Hepatic stellate cell (primary cell): ENCODE measurements at regions not wholly inside any gene's neighbourhood (a gene's known extent, or its start where the extent isn't known, plus 50 kb on each side); places are given as distances from the start of the nearest gene placed in this dataset.
A peak's percentile ranks its signal among the peaks of the same experiment; 100 is the strongest.

Experiments
- DNase-seq: peaks from one replicate; pipeline ENCODE4 v3.0.0; 2011; ENCODE audit warnings: low spot score

GRCh38 chr4:181564625-181565024, 678.6 kb upstream of the TENM3 start:
- DNase-seq = no peak

- DNase-seq = no peak
Observed at GRCh38 chr4:181566490-181566889, 676.7 kb upstream of the TENM3 start.

GRCh38 chr4:181569553-181569952, 673.6 kb upstream of the TENM3 start:
- DNase-seq = peak; percentile 2

- no peak for DNase-seq
Observed at GRCh38 chr4:181578911-181579310, 664.3 kb upstream of the TENM3 start.

DNA sequence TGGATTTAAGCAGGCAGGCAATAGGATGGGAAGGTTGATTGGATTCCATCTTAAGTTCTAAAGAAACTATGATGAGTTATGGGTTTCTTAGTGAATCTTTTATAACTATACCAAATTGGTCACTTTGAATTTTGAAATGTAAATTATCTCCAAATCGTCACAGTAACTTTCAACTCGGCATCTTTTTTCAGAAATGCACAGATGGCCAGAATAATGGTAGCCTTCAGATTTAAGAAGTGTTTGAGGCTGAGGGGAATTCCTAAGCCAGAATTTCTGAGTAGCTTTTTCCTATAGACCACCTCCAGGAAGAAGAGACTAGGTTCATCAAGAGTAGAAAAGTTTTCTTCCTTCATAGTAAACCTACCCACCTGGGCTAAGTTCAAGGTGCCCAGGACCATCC, 663.7 kb upstream of the TENM3 start:
- no peak for DNase-seq

GRCh38 chr4:181581983-181582382, 661.2 kb upstream of the TENM3 start:
- no peak for DNase-seq

DNA sequence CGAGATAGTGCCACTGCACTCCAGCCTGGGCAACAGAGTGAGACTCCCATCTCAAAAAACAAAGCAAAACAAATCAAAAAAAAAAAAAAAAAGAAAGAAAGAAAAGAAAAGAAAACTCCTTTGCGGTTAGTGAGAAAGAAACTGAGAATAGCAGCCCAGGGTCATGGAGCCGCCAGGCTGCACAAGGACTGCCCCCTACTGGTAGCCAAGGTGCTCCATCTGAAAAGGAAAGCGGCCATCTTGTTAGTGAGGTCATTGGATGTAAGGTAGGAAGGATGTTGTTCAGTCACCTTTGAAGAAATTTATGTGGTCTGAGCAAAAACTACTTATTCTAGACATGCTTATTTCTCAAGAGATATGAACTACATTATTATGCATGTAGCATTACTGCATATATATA, 660.6 kb upstream of the TENM3 start:
- no peak for DNase-seq

DNA sequence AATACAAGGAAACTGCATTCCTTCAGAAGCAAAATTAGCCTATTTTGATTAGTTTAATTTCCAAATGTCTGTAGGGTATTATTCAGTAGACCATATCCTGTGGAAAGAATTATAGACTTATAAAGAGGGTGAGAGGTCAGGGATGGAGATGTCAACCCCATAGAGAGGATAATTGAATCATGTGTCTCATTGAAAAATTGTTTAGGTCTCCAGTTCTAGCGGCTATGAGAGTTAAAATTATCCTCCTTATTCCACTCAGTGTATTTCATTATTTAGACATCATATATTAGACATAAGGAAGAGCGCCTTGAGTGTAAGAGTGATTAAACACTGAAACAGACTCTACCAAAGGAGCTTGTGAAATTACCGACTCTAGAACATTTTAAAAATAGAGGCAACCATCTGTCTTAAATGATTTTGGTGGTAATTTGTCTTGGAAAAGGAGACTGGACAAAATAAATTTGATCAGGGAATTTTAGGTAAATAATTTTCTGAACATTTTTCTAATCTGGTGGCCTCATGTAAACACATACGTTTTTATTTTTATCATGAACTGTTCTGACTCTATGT, 654.4 kb upstream of the TENM3 start:
- DNase-seq = no peak

DNA sequence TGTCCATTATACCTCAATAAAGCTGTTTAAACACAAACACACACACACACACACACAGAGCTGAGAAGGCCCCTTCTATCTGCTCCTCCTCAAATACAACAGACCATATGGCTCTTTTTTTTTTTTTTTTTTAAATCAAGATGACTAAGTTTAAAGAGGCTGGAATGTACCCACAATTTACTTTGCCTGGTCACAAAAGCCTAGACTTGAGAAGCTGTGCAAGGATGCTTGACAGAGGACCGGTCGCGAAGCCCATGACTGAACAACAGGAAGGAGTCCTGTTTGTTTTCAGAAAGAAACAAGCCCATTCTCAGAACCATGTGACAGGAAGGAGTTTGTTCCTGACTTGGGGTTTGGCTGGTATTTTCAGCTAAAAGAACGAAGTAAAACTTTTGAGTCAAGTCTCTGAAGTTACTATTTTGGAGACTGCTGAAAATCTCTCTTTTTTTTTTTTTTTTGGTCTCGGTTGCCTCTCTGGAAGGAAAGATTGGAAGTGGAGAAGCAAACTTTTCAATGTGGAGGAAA, 650.9 kb upstream of the TENM3 start:
- no peak for DNase-seq

GRCh38 chr4:181593703-181594102, 649.5 kb upstream of the TENM3 start:
- DNase-seq = no peak

- DNase-seq = no peak
Observed at GRCh38 chr4:181594188-181594587, 649.0 kb upstream of the TENM3 start.

- no peak for DNase-seq
Observed at GRCh38 chr4:181595716-181596115, 647.5 kb upstream of the TENM3 start.

DNA sequence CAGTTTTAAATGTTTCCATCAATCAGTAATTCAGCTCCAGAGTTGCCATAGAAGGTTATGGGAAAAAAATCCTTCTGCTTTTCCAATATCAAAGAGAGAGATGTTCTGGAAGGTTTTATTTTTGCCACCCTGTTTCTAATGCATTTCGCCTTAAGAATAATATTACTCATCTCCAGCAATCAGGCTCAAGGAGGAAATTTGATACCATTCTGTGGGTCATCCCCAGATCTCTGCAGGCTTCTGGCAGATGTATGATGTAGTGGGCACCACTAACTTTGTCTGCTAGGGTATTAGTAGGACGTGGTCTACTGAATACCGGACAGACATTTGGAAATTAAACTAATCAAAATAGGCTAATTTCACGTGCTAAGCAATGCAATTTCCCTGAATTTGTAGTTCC, 645.4 kb upstream of the TENM3 start:
- no peak for DNase-seq

DNA sequence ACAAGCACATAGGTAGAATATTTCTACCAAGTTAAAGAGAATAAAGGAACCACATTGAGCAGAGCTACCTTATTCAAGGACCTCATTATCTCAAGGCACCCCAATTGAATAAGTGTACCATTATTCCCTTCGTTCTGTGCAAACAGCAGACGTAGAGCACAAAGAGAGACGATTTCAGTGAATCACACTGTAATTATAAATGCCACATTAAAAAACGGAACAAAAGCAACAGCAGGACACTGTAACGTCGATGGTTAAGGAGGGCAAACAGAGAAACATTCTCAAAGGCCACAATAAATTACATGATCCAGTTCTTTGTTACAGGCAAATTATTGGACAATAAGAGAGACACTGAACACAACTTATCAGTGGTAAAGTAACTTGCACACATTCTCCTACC, 644.1 kb upstream of the TENM3 start:
- DNase-seq = no peak

GRCh38 chr4:181601103-181601502, 642.1 kb upstream of the TENM3 start:
- no peak for DNase-seq

DNA sequence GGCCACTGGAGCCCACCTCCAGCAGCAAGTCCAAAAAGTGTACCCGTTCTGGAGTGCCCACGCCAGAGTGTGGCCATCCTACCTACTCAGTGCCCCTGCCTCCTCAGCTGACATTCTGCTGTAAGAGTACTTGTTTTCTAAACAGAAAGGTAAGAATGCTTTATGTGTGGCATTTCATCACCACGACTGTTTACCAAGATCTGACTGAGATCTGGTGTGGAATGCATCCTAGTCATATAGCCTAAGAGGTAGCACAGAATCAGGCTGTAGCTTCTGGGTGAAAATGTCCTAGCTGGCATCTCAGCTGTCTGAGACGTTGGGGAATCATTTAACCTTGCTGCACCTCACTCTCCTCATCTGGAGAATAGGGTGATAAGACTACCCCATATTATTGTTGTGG, 638.7 kb upstream of the TENM3 start:
- DNase-seq = no peak

DNA sequence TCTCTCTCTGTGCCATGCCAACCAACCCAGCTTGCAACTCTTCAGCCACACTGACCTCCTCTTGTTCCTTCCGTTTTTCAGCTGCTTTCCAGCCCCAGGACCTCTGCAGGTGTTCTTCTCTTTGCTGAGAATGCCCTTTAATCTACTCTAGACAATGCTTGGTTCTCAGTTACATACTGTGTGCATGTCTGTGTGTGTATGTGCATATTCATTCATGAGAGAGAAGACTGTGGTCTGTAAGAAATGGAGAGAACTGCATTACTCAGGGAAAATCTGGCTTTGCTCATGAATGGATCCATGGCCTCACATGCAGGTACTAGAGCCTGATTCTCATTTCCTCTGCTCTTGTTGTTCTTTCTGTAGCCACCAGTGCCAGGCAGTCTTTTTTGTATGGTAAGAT, 636.9 kb upstream of the TENM3 start:
- DNase-seq = no peak

DNA sequence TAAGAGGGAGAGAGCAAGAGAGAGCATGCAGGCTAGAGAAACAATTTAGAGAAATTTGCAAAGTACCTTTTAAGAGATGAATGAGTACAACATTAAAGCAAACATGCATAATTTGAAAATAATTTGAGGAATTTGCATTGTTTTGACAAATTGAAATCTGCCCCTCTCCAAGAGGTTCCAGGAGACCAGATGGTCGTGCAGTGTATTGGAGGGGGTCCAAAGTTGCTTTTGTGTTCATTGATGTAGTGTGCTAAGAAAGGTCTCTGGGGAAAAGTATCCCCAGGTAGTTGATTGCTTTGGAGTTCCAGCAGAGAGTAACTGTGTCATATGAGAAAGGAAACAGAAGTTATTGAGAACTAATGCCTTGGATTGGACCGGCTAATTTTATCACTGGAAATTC, 635.0 kb upstream of the TENM3 start:
- no peak for DNase-seq

DNA sequence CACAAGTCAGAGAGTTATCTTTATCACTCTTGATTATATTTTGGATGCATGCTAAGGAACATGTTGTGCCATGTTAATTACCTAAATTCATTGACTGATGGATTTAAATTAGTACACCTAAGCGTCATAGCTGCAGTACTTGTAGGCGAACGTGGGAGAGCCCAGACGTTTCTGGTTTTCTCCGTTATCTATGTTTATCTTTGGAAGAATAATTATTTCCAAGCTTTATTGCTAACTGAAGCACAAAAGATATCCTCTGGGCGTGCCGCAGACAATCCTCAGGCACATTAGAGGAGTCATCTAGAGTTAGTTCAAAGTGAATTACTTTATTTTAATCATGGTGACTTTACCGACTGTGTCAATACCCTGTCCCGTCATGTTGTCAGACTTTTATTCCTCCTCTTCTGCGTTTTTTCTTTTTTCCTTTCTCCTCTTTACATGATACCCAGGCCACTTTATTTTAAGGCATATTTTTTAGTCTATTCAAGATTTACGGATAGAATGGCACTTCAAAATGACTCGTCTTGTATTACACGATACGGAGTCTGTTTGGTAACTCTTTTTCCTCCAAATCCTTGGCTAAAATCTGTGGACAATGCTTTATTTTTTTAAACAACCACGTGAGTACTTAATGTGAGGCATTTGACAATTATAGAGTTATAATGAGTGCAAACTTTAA, 632.0 kb upstream of the TENM3 start:
- DNase-seq = no peak

DNA sequence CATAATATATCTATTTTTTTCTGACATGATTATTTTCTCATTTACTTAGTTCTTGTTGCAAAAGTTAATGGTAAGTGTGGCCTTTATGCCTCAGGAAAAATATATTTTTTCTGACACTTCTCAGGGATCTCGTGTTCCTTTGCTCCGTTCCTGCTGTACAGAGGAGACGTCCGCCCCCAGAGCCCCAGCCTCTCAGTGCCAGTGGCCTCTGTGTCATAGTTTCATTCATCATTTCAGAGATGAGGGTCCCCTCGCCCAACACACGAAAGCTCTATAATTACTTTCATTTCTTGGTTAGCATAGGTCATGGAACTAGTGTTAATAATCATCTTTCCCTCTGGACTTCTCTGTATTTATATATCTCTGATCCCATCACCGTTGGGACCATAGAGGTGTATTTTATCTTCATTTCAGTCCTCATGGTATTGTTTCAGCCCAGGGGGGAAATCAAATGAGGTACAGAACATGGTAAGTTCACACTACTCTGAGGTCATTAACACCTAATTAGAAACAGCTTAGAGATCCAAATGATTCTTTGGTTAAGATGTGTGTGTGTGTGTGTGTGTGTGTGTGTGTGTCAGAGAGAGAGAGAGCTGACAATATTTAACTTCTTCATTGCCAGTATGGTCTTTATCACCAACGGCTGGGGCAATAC, 631.1 kb upstream of the TENM3 start:
- DNase-seq = no peak

DNA sequence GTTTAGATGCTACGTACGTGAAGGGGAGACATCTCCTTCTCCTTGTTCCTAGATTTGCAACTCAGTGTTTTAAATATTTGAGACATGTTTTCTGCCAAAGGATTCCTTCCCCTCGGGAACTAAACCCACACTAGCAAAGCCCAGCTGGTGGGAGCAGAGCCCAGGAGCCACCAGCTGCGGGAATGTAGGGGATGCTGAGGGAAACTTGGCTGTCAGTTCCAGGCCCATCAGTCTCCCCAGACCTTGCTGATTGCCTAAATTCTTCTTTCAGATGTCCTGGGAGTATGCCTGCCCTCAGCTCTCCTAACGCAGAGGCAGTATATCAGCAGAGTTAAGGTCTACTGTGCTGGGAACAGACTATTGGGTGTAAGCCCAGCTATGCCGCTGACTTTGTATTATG, 630.0 kb upstream of the TENM3 start:
- no peak for DNase-seq

GRCh38 chr4:181618038-181618618, 625.1 kb upstream of the TENM3 start:
- DNase-seq = no peak

DNA sequence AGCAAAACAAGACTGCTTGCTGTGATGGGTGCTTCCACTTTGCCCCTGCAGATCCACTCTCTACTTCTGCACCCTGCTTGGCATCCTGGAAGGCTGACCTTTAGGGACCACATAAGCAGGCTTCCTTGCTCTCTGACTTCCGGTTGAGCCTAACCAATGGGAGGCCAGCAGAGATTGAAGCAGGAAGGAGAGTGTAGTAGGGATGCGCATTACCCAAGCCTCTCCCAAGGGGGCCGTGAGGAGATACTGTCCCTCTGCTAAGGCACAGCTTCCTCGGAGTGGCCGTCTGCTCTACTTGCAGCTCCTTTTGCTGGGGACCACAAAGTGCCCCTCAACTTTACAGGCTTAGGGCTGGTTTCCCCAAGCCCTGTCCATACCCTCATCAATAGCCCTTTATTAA, 624.3 kb upstream of the TENM3 start:
- no peak for DNase-seq
